Neutrophil (primary cell): ENCODE measurements at regions not wholly inside any gene's neighbourhood (a gene's known extent, or its start where the extent isn't known, plus 50 kb on each side); places are given as distances from the start of the nearest gene placed in this dataset.

Experiments
- H3K27ac ChIP-seq: fragments of 200-600 bp; sonication (generic); 2 replicates; pipeline ENCODE4 v1.5.1; 2016; ENCODE audit warnings: mild to moderate bottlenecking, moderate library complexity
- H3K27me3 ChIP-seq: fragments of 200-600 bp; sonication (generic); 2 replicates; pipeline ENCODE4 v1.6.0; 2016; ENCODE audit warnings: mild to moderate bottlenecking
- H3K36me3 ChIP-seq: fragments of 200-600 bp; sonication (generic); 2 replicates; pipeline ENCODE4 v1.5.1; 2017
- H3K4me1 ChIP-seq, 2 experiments: fragments of 200-600 bp in 1 of 2; sonication (generic) in 1 of 2; 1 replicate in 1 of 2; 2 replicates in 1 of 2; pipeline versions ENCODE4 v1.5.1 to v1.6.1; 2013 to 2016; ENCODE audit warnings: low read depth in 1 of 2, low read length in 1 of 2, mild to moderate bottlenecking in 1 of 2, moderate library complexity in 1 of 2; ENCODE audit not compliant: control insufficient read depth in 1 of 2, insufficient read depth in 1 of 2
- H3K4me3 ChIP-seq, 2 experiments: fragments of 200-600 bp in 1 of 2; sonication (generic) in 1 of 2; 1 replicate in 1 of 2; 2 replicates in 1 of 2; pipeline ENCODE4 v1.5.1; 2013 to 2016; ENCODE audit warnings: low read depth in 1 of 2, low read length in 1 of 2, mild to moderate bottlenecking in 1 of 2, moderate library complexity in 1 of 2
- H3K9me3 ChIP-seq: fragments of 200-600 bp; sonication (generic); 2 replicates; pipeline ENCODE4 v1.5.1; 2016
- CTCF ChIP-seq: fragments of 200-600 bp; sonication (generic); IDR thresholded peaks from 2 replicates; pipeline ENCODE4 v1.5.1; 2016; ENCODE audit warnings: antibody characterized with exemption

- Histone ChIP-seq H3K4me1 (no peaks in the 10 kb centered on the region), H3K27me3 (no peaks in the 10 kb centered on the region), H3K27ac (no peak overlapping the region), H3K9me3 (no peaks in the 10 kb centered on the region), H3K4me3 (no peak overlapping the region), H3K36me3 (no peaks in the 10 kb centered on the region)
- no peak for TF ChIP-seq CTCF
Measured at GRCh38 chr4:13118633-13119032, 365.5 kb downstream of the RAB28 start.

GRCh38 chr4:13117185-13117584 is 367.0 kb downstream of the RAB28 start:
- Histone ChIP-seq H3K9me3 (no peaks in the 10 kb centered on the region), H3K36me3 (no peaks in the 10 kb centered on the region), H3K27ac (no peak overlapping the region), H3K4me1 (no peaks in the 10 kb centered on the region), H3K4me3 (no peak overlapping the region), H3K27me3 (no peaks in the 10 kb centered on the region)
- no peak for TF ChIP-seq CTCF

DNA sequence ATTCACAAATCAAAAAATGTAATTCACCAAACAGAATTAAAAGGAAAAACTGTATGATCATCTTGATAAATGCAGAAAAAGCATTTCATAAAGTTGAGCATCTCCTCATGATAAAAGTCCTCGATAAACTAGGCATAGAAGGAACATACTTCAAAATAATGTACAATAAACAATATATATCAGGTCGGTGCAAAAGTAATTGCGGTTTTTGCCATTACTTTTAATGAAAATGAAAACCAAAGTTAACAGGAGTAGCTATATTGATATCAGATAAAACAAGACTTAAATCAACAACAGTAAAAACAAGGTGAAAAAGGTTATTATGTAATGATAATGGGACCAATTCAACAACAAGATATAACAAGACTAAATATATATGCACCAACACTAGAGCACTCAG is 372.1 kb downstream of the RAB28 start:
- Histone ChIP-seq H3K27me3 (no peaks in the 10 kb centered on the region), H3K4me3 (no peak overlapping the region), H3K9me3 (no peaks in the 10 kb centered on the region), H3K36me3 (no peaks in the 10 kb centered on the region), H3K27ac (no peak overlapping the region), H3K4me1 (no peaks in the 10 kb centered on the region)
- TF ChIP-seq CTCF: no peak

DNA sequence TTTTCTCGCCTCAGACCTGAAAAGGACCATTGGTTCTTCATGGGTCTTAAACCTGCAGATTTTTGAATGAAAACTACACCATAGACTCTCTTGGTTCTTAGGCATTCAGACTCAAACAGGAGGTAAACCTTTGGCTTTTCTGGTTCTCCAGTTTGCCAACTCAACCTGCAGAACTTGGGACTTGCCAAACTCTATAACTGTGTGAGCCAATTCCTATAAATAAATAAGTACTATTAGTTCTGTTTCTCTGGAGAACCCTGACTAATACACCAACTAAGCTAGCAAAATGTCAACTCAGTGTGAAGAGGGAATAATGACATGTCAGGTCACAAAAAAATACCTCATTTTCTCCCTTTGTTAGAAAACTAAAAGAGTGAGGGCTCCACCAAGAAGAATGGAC is 374.6 kb downstream of the RAB28 start:
- TF ChIP-seq CTCF: no peak
- Histone ChIP-seq H3K9me3 (no peaks in the 10 kb centered on the region), H3K27ac (no peak overlapping the region), H3K27me3 (no peaks in the 10 kb centered on the region), H3K4me1 (no peaks in the 10 kb centered on the region), H3K36me3 (no peaks in the 10 kb centered on the region), H3K4me3 (no peak overlapping the region)

DNA sequence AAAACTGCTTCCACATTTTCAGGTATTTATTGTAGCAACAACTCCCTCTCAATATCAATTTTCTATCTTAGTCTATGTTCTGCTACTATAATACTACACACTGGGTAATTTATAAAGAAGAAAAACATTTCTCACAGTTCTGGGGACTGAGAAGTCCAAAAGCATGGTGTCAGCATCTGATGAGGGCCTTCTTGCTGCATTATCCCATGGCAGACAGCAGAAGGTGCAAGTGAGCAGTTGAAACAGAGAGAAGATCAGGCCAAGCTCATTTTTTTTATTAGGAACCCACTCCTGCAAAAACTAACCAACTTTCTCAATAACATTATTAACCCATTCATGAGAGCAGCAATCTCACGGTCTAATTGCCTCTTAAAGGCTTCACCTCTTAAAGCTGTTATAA is 376.0 kb downstream of the RAB28 start:
- no peak overlapping the region for H3K4me3 ChIP-seq
- no peak overlapping the region for H3K27ac ChIP-seq
- no peaks in the 10 kb centered on the region for H3K36me3 ChIP-seq
- H3K9me3 ChIP-seq: no peaks in the 10 kb centered on the region
- no peaks in the 10 kb centered on the region for H3K27me3 ChIP-seq
- no peak for TF ChIP-seq CTCF
- H3K4me1 ChIP-seq: no peaks in the 10 kb centered on the region

DNA sequence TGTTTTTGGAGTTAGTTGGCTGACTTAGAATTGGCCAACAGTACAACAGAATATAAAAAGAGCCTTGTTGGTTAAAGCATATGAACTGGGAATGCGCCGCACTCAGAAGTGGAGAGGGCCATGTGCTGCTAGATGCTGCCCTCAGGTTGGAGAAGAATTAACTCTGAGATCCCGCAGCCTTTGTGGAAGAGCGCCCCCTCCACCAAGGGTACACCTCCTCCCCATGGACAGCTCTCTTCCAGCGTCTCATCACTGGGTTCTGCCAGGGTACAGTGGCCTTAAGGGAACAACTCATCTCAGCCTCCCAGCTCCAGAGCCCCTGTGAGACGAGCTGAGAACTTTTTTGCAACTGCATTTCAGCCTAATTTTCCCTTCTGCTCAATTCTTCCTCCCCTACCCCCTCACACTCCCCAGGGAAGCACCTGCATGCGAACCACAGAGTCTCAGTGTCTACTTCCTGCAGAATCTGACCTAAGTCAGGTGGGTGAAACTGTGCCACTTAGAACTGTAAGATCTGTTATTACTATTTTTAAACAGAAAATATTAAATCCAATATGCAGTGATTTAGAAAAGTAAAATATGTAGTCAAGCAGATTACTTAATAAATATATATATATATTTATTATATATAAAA is 380.6 kb downstream of the RAB28 start:
- Histone ChIP-seq H3K4me1 (no peaks in the 10 kb centered on the region), H3K9me3 (no peaks in the 10 kb centered on the region), H3K4me3 (no peak overlapping the region), H3K27me3 (no peaks in the 10 kb centered on the region), H3K27ac (no peak overlapping the region), H3K36me3 (no peaks in the 10 kb centered on the region)
- TF ChIP-seq CTCF: no peak
